Caco-2 (cell line): ENCODE measurements at regions not wholly inside any gene's neighbourhood (a gene's known extent, or its start where the extent isn't known, plus 50 kb on each side); places are given as distances from the start of the nearest gene placed in this dataset.

ENCODE experiments used
- BruUV-seq: library from RNA; stranded (reverse); fragments of 400-500 nt; replicated peaks from 2 replicates; lab custom pipeline; 2021; lab: Mats Ljungman, UMichigan
- CTCF ChIA-PET: fragments of 300-600 bp; sonication (Branson Sonifier 250); formaldehyde crosslinking; loops from one replicate; lab custom pipeline; 2022; ENCODE audit warnings: antibody characterized with exemption; lab: Charles Lee
- POLR2A ChIA-PET: fragments of 300-600 bp; sonication (Branson Sonifier 250); formaldehyde crosslinking; loops from one replicate; lab custom pipeline; 2022; ENCODE audit warnings: antibody characterized with exemption; lab: Charles Lee
- DNase-seq, 2 experiments: peaks; one replicate each; pipeline versions ENCODE4 v3.0.0 to v3.0.0-alpha.2; 2020 to 2022
- H3K27me3 ChIP-seq: replicated peaks from 2 replicates; pipeline ENCODE4 v1.6.0; 2011; ENCODE audit warnings: low read length; ENCODE audit not compliant: control insufficient read depth, insufficient read depth
- H3K36me3 ChIP-seq: 2 replicates; pipeline ENCODE4 v1.5.1; 2011; ENCODE audit warnings: low read length; ENCODE audit not compliant: control insufficient read depth, insufficient read depth
- H3K4me1 ChIP-seq: fragments of 250-450 bp; sonication (Bioruptor Pico); 2 replicates; pipeline ENCODE4 v1.5.1; 2020; ENCODE audit warnings: mild to moderate bottlenecking
- H3K4me3 ChIP-seq: 2 replicates; pipeline ENCODE4 v1.5.1; 2011; ENCODE audit warnings: low read depth, mild to moderate bottlenecking, control low read depth, low read length
- H3K9me3 ChIP-seq: fragments of 250-450 bp; sonication (Bioruptor Pico); 2 replicates; pipeline ENCODE4 v1.5.1; 2020; ENCODE audit warnings: mild to moderate bottlenecking, moderate library complexity
- H3K27ac Mint-ChIP-seq: one replicate; pipeline ENCODE4 v1.8.0; 2022; ENCODE audit warnings: mixed read lengths; ENCODE audit not compliant: unreplicated experiment
- H3K27me3 Mint-ChIP-seq: one replicate; pipeline ENCODE4 v1.8.0; 2022; ENCODE audit warnings: mixed read lengths; ENCODE audit not compliant: insufficient read depth, unreplicated experiment
- H3K36me3 Mint-ChIP-seq: one replicate; pipeline ENCODE4 v1.8.0; 2022; ENCODE audit warnings: mild to moderate bottlenecking, mixed read lengths; ENCODE audit not compliant: insufficient read depth, unreplicated experiment
- H3K4me1 Mint-ChIP-seq: one replicate; pipeline ENCODE4 v1.8.0; 2022; ENCODE audit warnings: low read depth, mixed read lengths; ENCODE audit not compliant: unreplicated experiment
- H3K4me3 Mint-ChIP-seq: one replicate; pipeline ENCODE4 v1.8.0; 2022; ENCODE audit warnings: mild to moderate bottlenecking, moderate library complexity, mixed read lengths; ENCODE audit not compliant: unreplicated experiment
- H3K9me3 Mint-ChIP-seq: one replicate; pipeline ENCODE4 v1.8.0; 2022; ENCODE audit warnings: mixed read lengths; ENCODE audit not compliant: unreplicated experiment
- CTCF ChIP-seq, 2 experiments: fragments of 200-600 bp in 1 of 2; IDR thresholded peaks; 1 replicate in 1 of 2; 2 replicates in 1 of 2; pipeline versions ENCODE4 v1.5.1 to v1.8.0; 2011 to 2022; ENCODE audit warnings: antibody characterized with exemption in 1 of 2, control low read depth in 1 of 2, inconsistent platforms in 1 of 2, low read depth in 1 of 2, low read length in 1 of 2, mild to moderate bottlenecking in 1 of 2, moderate library complexity in 1 of 2; ENCODE audit not compliant: insufficient read depth in 1 of 2, severe bottlenecking in 1 of 2, unreplicated experiment in 1 of 2
- intact Hi-C: fragments of 100-400 bp; cut with micrococcal nuclease; formaldehyde crosslinking; loops from one replicate; pipeline ENCODE4 v1.10.0; 2022; ENCODE audit not compliant: unreplicated experiment

GRCh38 chr9:71567890-71568289 is 200.4 kb downstream of the CEMIP2 start:
- no peak for DNase-seq
- Mint-ChIP-seq H3K27ac (no peak overlapping the region), H3K4me3 (no peak overlapping the region), H3K27me3 (no peaks in the 10 kb centered on the region), H3K9me3 (no peaks in the 10 kb centered on the region), H3K4me1 (peaks cover 19% of the 10 kb centered on the region), H3K36me3 (no peaks in the 10 kb centered on the region)
- H3K4me3 ChIP-seq, result no peak overlapping the region
- H3K9me3 ChIP-seq, result no peaks in the 10 kb centered on the region
- POLR2A ChIA-PET, result no interaction called here
- intact Hi-C loops, result no loop called here
- no TSS peak for BruUV-seq
- no peaks in the 10 kb centered on the region for H3K36me3 ChIP-seq
- H3K4me1 ChIP-seq, result no peaks in the 10 kb centered on the region
- no peaks in the 10 kb centered on the region for H3K27me3 ChIP-seq
- no peak for TF ChIP-seq CTCF (IDR thresholded peaks at IDR 0.05; ENCODE audit: insufficient read depth in 1 of 2, low read depth in 1 of 2, low read length in 1 of 2, severe bottlenecking in 1 of 2, unreplicated experiment in 1 of 2)
- CTCF ChIA-PET, result no interaction called here

GRCh38 chr9:71562140-71562539 is 206.2 kb downstream of the CEMIP2 start:
- Mint-ChIP-seq H3K27ac (no peak overlapping the region), H3K36me3 (no peaks in the 10 kb centered on the region), H3K4me3 (no peak overlapping the region), H3K27me3 (no peaks in the 10 kb centered on the region), H3K9me3 (no peaks in the 10 kb centered on the region), H3K4me1 (peaks cover 14% of the 10 kb centered on the region)
- no peak for DNase-seq
- ChIA-PET POLR2A (no interaction called here), CTCF (no interaction called here)
- Histone ChIP-seq H3K36me3 (no peaks in the 10 kb centered on the region), H3K4me1 (no peaks in the 10 kb centered on the region), H3K4me3 (no peak overlapping the region), H3K9me3 (no peaks in the 10 kb centered on the region), H3K27me3 (no peaks in the 10 kb centered on the region)
- BruUV-seq, result no TSS peak
- TF ChIP-seq CTCF (IDR thresholded peaks at IDR 0.05; ENCODE audit: insufficient read depth in 1 of 2, low read depth in 1 of 2, low read length in 1 of 2, severe bottlenecking in 1 of 2, unreplicated experiment in 1 of 2), result no peak
- intact Hi-C loops, result no loop called here

GRCh38 chr9:71557310-71557709 is 211.0 kb downstream of the CEMIP2 start:
- no peak for TF ChIP-seq CTCF (IDR thresholded peaks at IDR 0.05; ENCODE audit: insufficient read depth in 1 of 2, low read depth in 1 of 2, low read length in 1 of 2, severe bottlenecking in 1 of 2, unreplicated experiment in 1 of 2)
- no peaks in the 10 kb centered on the region for H3K9me3 ChIP-seq
- BruUV-seq, result no TSS peak
- intact Hi-C loops, result loop anchor here (10.0 kb wide), 1 partner anchor 77 kb away; no protein-coding TSS in a partner anchor
- H3K4me1 ChIP-seq, result no peaks in the 10 kb centered on the region
- Mint-ChIP-seq H3K9me3 (no peaks in the 10 kb centered on the region), H3K27ac (no peak overlapping the region), H3K4me3 (no peak overlapping the region), H3K36me3 (no peaks in the 10 kb centered on the region), H3K4me1 (no peaks in the 10 kb centered on the region), H3K27me3 (no peaks in the 10 kb centered on the region)
- no peak overlapping the region for H3K4me3 ChIP-seq
- no peak for DNase-seq
- H3K27me3 ChIP-seq, result no peaks in the 10 kb centered on the region
- POLR2A ChIA-PET, result no interaction called here
- CTCF ChIA-PET, result no interaction called here
- no peaks in the 10 kb centered on the region for H3K36me3 ChIP-seq
